Middle frontal gyrus (tissue), 1 donor: ENCODE measurements at regions not wholly inside any gene's neighbourhood (a gene's known extent, or its start where the extent isn't known, plus 50 kb on each side); places are given as distances from the start of the nearest gene placed in this dataset.

ENCODE experiments used
- DNase-seq: peaks from one replicate; pipeline ENCODE4 v3.0.0-alpha.2; 2015; ENCODE audit warnings: low spot score; ENCODE audit errors: extremely low spot score

GRCh38 chr4:1479454-1479853 is 73.2 kb upstream of the NKX1-1 start:
- DNase-seq = no peak

- DNase-seq = no peak
Observed at GRCh38 chr4:1478766-1479355, 72.6 kb upstream of the NKX1-1 start.

- no peak for DNase-seq
Observed at GRCh38 chr4:1477045-1477840, 71.0 kb upstream of the NKX1-1 start.

GRCh38 chr4:1476140-1476513 is 69.9 kb upstream of the NKX1-1 start:
- DNase-seq = no peak

GRCh38 chr4:1475277-1476139 is 69.3 kb upstream of the NKX1-1 start:
- no peak for DNase-seq

GRCh38 chr4:1474126-1475090 is 68.2 kb upstream of the NKX1-1 start:
- DNase-seq = no peak

GRCh38 chr4:1473718-1474117 is 67.5 kb upstream of the NKX1-1 start:
- no peak for DNase-seq

GRCh38 chr4:1472911-1473518 is 66.8 kb upstream of the NKX1-1 start:
- no peak for DNase-seq

- DNase-seq = no peak
Observed at GRCh38 chr4:1472148-1472797, 66.0 kb upstream of the NKX1-1 start.

- DNase-seq = no peak
Observed at GRCh38 chr4:1471443-1472147, 65.4 kb upstream of the NKX1-1 start.

GRCh38 chr4:1470816-1471442 is 64.7 kb upstream of the NKX1-1 start:
- no peak for DNase-seq

GRCh38 chr4:1470393-1470670 is 64.1 kb upstream of the NKX1-1 start:
- DNase-seq = no peak

- DNase-seq = no peak
Observed at GRCh38 chr4:1469607-1470392, 63.6 kb upstream of the NKX1-1 start.

GRCh38 chr4:1469043-1469442 is 62.8 kb upstream of the NKX1-1 start:
- DNase-seq = no peak

GRCh38 chr4:1467581-1468458 is 61.6 kb upstream of the NKX1-1 start:
- no peak for DNase-seq

- DNase-seq = no peak
Observed at GRCh38 chr4:1466863-1467165, 60.6 kb upstream of the NKX1-1 start.

- no peak for DNase-seq
Observed at GRCh38 chr4:1466034-1466862, 60.0 kb upstream of the NKX1-1 start.
